ENCODE measurements at regions not wholly inside any gene's neighbourhood (a gene's known extent, or its start where the extent isn't known, plus 50 kb on each side); places are given as distances from the start of the nearest gene placed in this dataset.

GRCh38 chr20:60637801-60638200, 614.3 kb upstream of the CDH4 start:
- TF ChIP-seq POLR2A (IDR thresholded peaks at IDR 0.05; ENCODE audit: control extremely low read depth in 1 of 2, low read depth in 2 of 2, low read length in 2 of 2): no peak
- no peak for TF ChIP-seq SUZ12 (IDR thresholded peaks at IDR 0.05; ENCODE audit: low read length)
- no peak for TF ChIP-seq SAP30 (IDR thresholded peaks at IDR 0.05; ENCODE audit: insufficient read depth, insufficient replicate concordance, low read length)
- no peak for TF ChIP-seq RAD21 (IDR thresholded peaks at IDR 0.05 in 1 of 2, conservative IDR thresholded peaks at IDR 0.05 in 1 of 2; ENCODE audit: low read depth in 2 of 2, low read length in 2 of 2)
- TF ChIP-seq CTCF (IDR thresholded peaks at IDR 0.05; ENCODE audit: control extremely low read depth in 1 of 3, insufficient read depth in 1 of 3, low read depth in 1 of 3, low read length in 3 of 3): no peak
- no peak for TF ChIP-seq MAX (IDR thresholded peaks at IDR 0.05)
- TF ChIP-seq YY1 (IDR thresholded peaks at IDR 0.05; ENCODE audit: low read depth, low read length): no peak
- TF ChIP-seq PHF8 (conservative IDR thresholded peaks at IDR 0.05; ENCODE audit: low read depth, low read length): no peak
- no peak for TF ChIP-seq POLR2AphosphoS5 (IDR thresholded peaks at IDR 0.05; ENCODE audit: low read depth, low read length)

Data from H1 (cell line).